ENCODE measurements at regions not wholly inside any gene's neighbourhood (a gene's known extent, or its start where the extent isn't known, plus 50 kb on each side); places are given as distances from the start of the nearest gene placed in this dataset.
"Not testable (repeated sequence)": the region's sequence is repeated elsewhere in the genome, so short reads cannot be mapped to it uniquely, and the experiment has no call there.

DNA sequence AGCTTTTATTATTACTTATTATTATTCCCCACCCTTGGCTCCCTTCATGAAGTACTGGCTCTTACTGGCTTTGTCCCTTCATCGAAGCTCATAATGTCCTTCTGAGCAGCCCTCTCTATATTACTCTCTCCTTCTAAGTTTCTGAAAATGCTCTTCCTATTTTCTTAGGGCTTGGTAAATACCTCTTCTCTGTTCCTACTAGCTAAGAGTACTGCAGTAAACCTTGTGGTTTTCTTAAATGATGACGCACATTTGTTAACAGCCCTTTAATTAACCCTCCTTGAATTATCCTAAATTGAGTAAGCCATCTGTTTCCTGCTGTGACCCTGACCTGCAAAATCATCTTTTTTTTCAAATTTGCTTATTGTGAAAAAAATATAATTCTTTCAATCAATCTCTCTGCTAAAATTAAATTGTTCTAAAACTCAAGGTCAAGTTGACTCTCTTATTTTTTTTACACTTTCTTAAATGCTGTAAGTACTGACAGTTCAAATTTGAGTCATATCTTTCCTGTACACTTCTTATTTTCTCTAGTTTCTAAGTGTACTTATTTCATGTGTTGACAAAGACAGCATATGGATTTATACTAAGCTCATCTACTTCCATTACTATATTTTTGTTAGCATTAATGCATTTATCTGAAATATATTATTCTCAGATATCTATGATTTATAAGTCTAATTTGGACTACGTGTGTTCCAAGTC is 148.9 kb downstream of the ADAM29 start:
- Histone ChIP-seq H3K27me3 (ENCODE audit: control insufficient read depth in 1 of 2, insufficient read depth in 2 of 2, low read length in 2 of 2) (no peaks in the 10 kb centered on the region), H3K36me3 (ENCODE audit: control insufficient read depth in 1 of 2, insufficient read depth in 2 of 2, low read length in 2 of 2) (no peaks in the 10 kb centered on the region), H3K27ac (ENCODE audit: low read depth, low read length) (no peak overlapping the region), H3K9ac (ENCODE audit: low read depth in 1 of 2, low read length in 2 of 2) (no peak overlapping the region), H3K4me3 (ENCODE audit: low read depth in 1 of 2, low read length in 2 of 2) (no peak overlapping the region), H3K4me1 (ENCODE audit: control insufficient read depth in 1 of 2, insufficient read depth in 2 of 2, low read length in 2 of 2) (no peaks in the 10 kb centered on the region), H3K9me3 (ENCODE audit: control insufficient read depth in 1 of 2, low read length in 2 of 2) (peaks cover 0 to 4% of the 10 kb centered on the region in 2 donors)

DNA sequence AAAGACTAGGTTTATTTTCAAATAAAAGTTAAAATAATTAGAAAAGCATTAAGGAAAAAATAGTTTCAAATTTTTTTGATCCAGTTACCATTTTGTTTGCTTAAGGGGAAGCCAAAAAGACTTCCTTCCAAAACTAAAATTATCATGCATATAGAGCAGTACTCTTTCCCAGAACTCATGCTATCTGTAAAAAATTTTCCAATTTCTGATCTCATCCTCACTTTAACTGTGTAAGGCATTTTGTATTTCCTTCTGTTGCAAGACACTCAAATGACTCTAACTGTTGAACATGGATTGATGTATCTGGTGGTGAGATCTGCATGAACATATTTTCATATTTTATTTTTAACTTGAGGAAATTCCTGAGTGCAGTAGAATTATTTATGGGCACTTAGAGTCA is 150.1 kb downstream of the ADAM29 start:
- H3K36me3 ChIP-seq (ENCODE audit: control insufficient read depth in 1 of 2, insufficient read depth in 2 of 2, low read length in 2 of 2): no peaks in the 10 kb centered on the region
- H3K27me3 ChIP-seq (ENCODE audit: control insufficient read depth in 1 of 2, insufficient read depth in 2 of 2, low read length in 2 of 2): no peaks in the 10 kb centered on the region
- no peak overlapping the region for H3K9ac ChIP-seq (ENCODE audit: low read depth in 1 of 2, low read length in 2 of 2)
- no peak overlapping the region for H3K4me3 ChIP-seq (ENCODE audit: low read depth in 1 of 2, low read length in 2 of 2)
- H3K9me3 ChIP-seq (ENCODE audit: control insufficient read depth in 1 of 2, low read length in 2 of 2): peaks cover 0 to 4% of the 10 kb centered on the region in 2 donors
- no peaks in the 10 kb centered on the region for H3K4me1 ChIP-seq (ENCODE audit: control insufficient read depth in 1 of 2, insufficient read depth in 2 of 2, low read length in 2 of 2)
- H3K27ac ChIP-seq (ENCODE audit: low read depth, low read length): no peak overlapping the region

- Histone ChIP-seq H3K9ac (ENCODE audit: low read depth in 1 of 2, low read length in 2 of 2) (no peak overlapping the region), H3K36me3 (ENCODE audit: control insufficient read depth in 1 of 2, insufficient read depth in 2 of 2, low read length in 2 of 2) (no peaks in the 10 kb centered on the region), H3K4me3 (ENCODE audit: low read depth in 1 of 2, low read length in 2 of 2) (no peak overlapping the region), H3K4me1 (ENCODE audit: control insufficient read depth in 1 of 2, insufficient read depth in 2 of 2, low read length in 2 of 2) (no peaks in the 10 kb centered on the region), H3K27ac (ENCODE audit: low read depth, low read length) (no peak overlapping the region), H3K27me3 (ENCODE audit: control insufficient read depth in 1 of 2, insufficient read depth in 2 of 2, low read length in 2 of 2) (no peaks in the 10 kb centered on the region), H3K9me3 (ENCODE audit: control insufficient read depth in 1 of 2, low read length in 2 of 2) (no peaks in the 10 kb centered on the region)
Observed at GRCh38 chr4:175070444-175070843, 152.3 kb downstream of the ADAM29 start.

DNA sequence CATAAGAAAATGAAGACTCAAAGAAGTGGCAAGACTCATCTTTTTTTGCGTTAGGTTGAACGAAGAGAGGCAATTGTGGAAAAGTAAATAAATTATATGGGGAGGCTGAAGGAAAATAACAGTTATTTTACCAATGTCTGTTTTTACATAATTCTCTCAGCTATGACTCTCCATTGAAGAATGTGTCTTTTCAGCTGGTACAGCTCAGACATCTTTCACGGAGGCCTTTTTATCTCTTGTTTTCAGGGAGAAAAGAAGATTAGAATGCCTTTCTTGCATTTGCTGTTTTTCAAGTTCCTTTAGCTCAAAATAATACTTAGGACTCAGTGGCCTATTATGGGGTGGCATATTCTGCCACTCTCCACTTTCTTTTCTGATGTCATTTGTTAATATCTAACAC is 153.0 kb downstream of the ADAM29 start:
- Histone ChIP-seq H3K27ac (ENCODE audit: low read depth, low read length) (no peak overlapping the region), H3K9me3 (ENCODE audit: control insufficient read depth in 1 of 2, low read length in 2 of 2) (no peaks in the 10 kb centered on the region), H3K4me1 (ENCODE audit: control insufficient read depth in 1 of 2, insufficient read depth in 2 of 2, low read length in 2 of 2) (no peaks in the 10 kb centered on the region), H3K9ac (ENCODE audit: low read depth in 1 of 2, low read length in 2 of 2) (no peak overlapping the region), H3K36me3 (ENCODE audit: control insufficient read depth in 1 of 2, insufficient read depth in 2 of 2, low read length in 2 of 2) (no peaks in the 10 kb centered on the region), H3K4me3 (ENCODE audit: low read depth in 1 of 2, low read length in 2 of 2) (no peak overlapping the region), H3K27me3 (ENCODE audit: control insufficient read depth in 1 of 2, insufficient read depth in 2 of 2, low read length in 2 of 2) (no peaks in the 10 kb centered on the region)

GRCh38 chr4:175087145-175087544 is 169.0 kb downstream of the ADAM29 start:
- Histone ChIP-seq H3K36me3 (ENCODE audit: control insufficient read depth in 1 of 2, insufficient read depth in 2 of 2, low read length in 2 of 2) (no peaks in the 10 kb centered on the region), H3K4me3 (ENCODE audit: low read depth in 1 of 2, low read length in 2 of 2) (no peak overlapping the region), H3K9ac (ENCODE audit: low read depth in 1 of 2, low read length in 2 of 2) (no peak overlapping the region), H3K9me3 (ENCODE audit: control insufficient read depth in 1 of 2, low read length in 2 of 2) (peaks cover 0 to 8% of the 10 kb centered on the region in 2 donors), H3K27ac (ENCODE audit: low read depth, low read length) (no peak overlapping the region), H3K27me3 (ENCODE audit: control insufficient read depth in 1 of 2, insufficient read depth in 2 of 2, low read length in 2 of 2) (no peaks in the 10 kb centered on the region), H3K4me1 (ENCODE audit: control insufficient read depth in 1 of 2, insufficient read depth in 2 of 2, low read length in 2 of 2) (no peaks in the 10 kb centered on the region)

GRCh38 chr4:175090116-175090515 is 172.0 kb downstream of the ADAM29 start:
- Histone ChIP-seq H3K27me3 (ENCODE audit: control insufficient read depth in 1 of 2, insufficient read depth in 2 of 2, low read length in 2 of 2) (no peaks in the 10 kb centered on the region), H3K27ac (ENCODE audit: low read depth, low read length) (no peak overlapping the region), H3K4me1 (ENCODE audit: control insufficient read depth in 1 of 2, insufficient read depth in 2 of 2, low read length in 2 of 2) (no peaks in the 10 kb centered on the region), H3K4me3 (ENCODE audit: low read depth in 1 of 2, low read length in 2 of 2) (no peak overlapping the region), H3K9me3 (ENCODE audit: control insufficient read depth in 1 of 2, low read length in 2 of 2) (peaks cover 13 to 14% of the 10 kb centered on the region in 2 donors), H3K9ac (ENCODE audit: low read depth in 1 of 2, low read length in 2 of 2) (no peak overlapping the region), H3K36me3 (ENCODE audit: control insufficient read depth in 1 of 2, insufficient read depth in 2 of 2, low read length in 2 of 2) (no peaks in the 10 kb centered on the region)

DNA sequence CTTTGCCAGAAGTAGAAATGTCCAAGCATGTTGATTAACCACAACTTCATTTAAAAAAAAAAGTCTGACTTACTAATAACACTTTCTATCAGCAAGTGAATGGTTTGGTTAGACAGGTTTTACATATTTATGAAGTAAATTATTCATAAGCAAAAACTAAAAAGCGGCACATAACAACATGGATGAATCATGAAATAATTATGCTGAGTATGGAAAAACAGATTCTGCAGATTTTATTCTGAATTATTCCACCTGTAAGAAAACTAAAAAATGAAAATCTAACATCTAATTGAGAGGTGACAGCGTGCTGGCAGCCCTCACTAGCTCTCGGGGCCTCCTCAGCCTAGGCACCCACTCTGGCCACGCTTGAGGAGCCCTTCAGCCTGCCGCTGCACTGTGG is 173.5 kb downstream of the ADAM29 start:
- no peaks in the 10 kb centered on the region for H3K27me3 ChIP-seq (ENCODE audit: control insufficient read depth in 1 of 2, insufficient read depth in 2 of 2, low read length in 2 of 2)
- H3K9ac ChIP-seq (ENCODE audit: low read depth in 1 of 2, low read length in 2 of 2): no peak overlapping the region
- no peak overlapping the region for H3K27ac ChIP-seq (ENCODE audit: low read depth, low read length)
- H3K9me3 ChIP-seq (ENCODE audit: control insufficient read depth in 1 of 2, low read length in 2 of 2): peaks cover 16 to 17% of the 10 kb centered on the region in 2 donors
- no peak overlapping the region for H3K4me3 ChIP-seq (ENCODE audit: low read depth in 1 of 2, low read length in 2 of 2)
- no peaks in the 10 kb centered on the region for H3K4me1 ChIP-seq (ENCODE audit: control insufficient read depth in 1 of 2, insufficient read depth in 2 of 2, low read length in 2 of 2)
- H3K36me3 ChIP-seq (ENCODE audit: control insufficient read depth in 1 of 2, insufficient read depth in 2 of 2, low read length in 2 of 2): no peaks in the 10 kb centered on the region

DNA sequence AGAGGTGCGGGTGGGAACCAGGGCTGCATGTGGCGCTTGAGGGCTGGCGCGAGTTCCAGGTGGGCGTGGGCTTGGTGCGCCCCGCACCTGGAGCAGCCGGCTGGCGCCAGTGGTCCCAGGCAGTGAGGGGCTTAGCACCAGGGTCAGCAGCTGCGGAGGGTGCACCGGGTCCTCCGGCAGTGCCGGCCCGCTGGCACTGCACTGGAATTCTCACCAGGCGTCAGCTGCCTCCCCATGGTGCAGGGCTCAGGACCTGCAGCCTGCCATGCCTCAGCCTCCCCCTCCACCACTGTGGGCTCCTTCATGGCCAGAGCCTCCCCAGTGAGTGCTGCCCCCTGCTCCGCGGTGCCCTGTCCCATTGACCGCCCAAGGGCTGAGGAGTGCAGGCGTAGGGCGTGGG is 174.0 kb downstream of the ADAM29 start:
- Histone ChIP-seq H3K9ac (ENCODE audit: low read depth in 1 of 2, low read length in 2 of 2) (no peak overlapping the region), H3K4me1 (ENCODE audit: control insufficient read depth in 1 of 2, insufficient read depth in 2 of 2, low read length in 2 of 2) (no peaks in the 10 kb centered on the region), H3K27me3 (ENCODE audit: control insufficient read depth in 1 of 2, insufficient read depth in 2 of 2, low read length in 2 of 2) (no peaks in the 10 kb centered on the region), H3K36me3 (ENCODE audit: control insufficient read depth in 1 of 2, insufficient read depth in 2 of 2, low read length in 2 of 2) (no peaks in the 10 kb centered on the region), H3K9me3 (ENCODE audit: control insufficient read depth in 1 of 2, low read length in 2 of 2) (peaks cover 14 to 16% of the 10 kb centered on the region in 2 donors), H3K4me3 (ENCODE audit: low read depth in 1 of 2, low read length in 2 of 2) (no peak overlapping the region), H3K27ac (ENCODE audit: low read depth, low read length) (no peak overlapping the region)

DNA sequence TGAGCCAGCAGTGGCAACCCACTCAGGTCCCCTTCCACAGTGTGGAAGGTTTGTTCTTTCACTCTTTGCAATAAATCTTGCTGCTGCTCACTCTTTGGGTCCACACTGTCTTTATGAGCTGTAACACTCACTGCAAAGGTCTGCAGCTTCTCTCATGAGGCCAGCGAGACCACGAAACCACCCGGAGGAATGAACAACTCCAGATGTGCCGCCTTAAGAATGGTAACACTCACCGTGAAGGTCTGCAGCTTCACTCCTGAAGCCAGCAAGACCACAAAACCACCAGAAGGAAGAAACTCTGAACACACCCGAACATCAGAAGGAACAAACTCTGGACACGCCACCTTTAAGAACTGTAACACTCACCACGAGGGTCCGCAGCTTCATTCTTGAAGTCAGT is 174.9 kb downstream of the ADAM29 start:
- not testable (repeated sequence) for H3K27me3 ChIP-seq (ENCODE audit: control insufficient read depth in 1 of 2, insufficient read depth in 2 of 2, low read length in 2 of 2); H3K36me3 ChIP-seq (ENCODE audit: control insufficient read depth in 1 of 2, insufficient read depth in 2 of 2, low read length in 2 of 2); H3K4me1 ChIP-seq (ENCODE audit: control insufficient read depth in 1 of 2, insufficient read depth in 2 of 2, low read length in 2 of 2); H3K27ac ChIP-seq (ENCODE audit: low read depth, low read length); H3K9ac ChIP-seq (ENCODE audit: low read depth in 1 of 2, low read length in 2 of 2); H3K4me3 ChIP-seq (ENCODE audit: low read depth in 1 of 2, low read length in 2 of 2)
- H3K9me3 ChIP-seq (ENCODE audit: control insufficient read depth in 1 of 2, low read length in 2 of 2): peaks cover 14 to 16% of the 10 kb centered on the region in 2 donors

DNA sequence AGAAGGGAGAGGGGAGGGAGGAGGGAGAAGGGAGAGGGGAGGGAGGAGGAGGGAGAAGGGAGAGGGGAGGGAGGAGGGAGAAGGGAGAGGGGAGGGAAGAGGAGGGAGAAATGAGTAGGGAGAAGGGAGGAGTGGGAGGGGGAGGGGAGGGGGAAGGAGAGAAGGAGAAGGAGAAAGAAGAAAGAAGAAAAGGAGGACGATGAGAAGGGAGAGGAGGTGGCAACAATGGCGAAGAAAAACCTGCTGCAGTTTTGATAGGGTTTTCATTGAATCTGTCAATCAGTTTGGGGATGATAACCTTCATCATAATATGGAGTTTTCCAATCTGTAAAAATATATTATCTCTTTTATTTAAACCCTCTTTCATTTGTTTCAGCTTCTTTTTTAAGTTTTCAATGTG is 185.2 kb downstream of the ADAM29 start:
- H3K27me3 ChIP-seq (ENCODE audit: control insufficient read depth in 1 of 2, insufficient read depth in 2 of 2, low read length in 2 of 2): no peaks in the 10 kb centered on the region
- H3K4me1 ChIP-seq (ENCODE audit: control insufficient read depth in 1 of 2, insufficient read depth in 2 of 2, low read length in 2 of 2): no peaks in the 10 kb centered on the region
- no peak overlapping the region for H3K9ac ChIP-seq (ENCODE audit: low read depth in 1 of 2, low read length in 2 of 2)
- peaks cover 0 to 2% of the 10 kb centered on the region in 2 donors for H3K9me3 ChIP-seq (ENCODE audit: control insufficient read depth in 1 of 2, low read length in 2 of 2)
- H3K36me3 ChIP-seq (ENCODE audit: control insufficient read depth in 1 of 2, insufficient read depth in 2 of 2, low read length in 2 of 2): no peaks in the 10 kb centered on the region
- H3K4me3 ChIP-seq (ENCODE audit: low read depth in 1 of 2, low read length in 2 of 2): no peak overlapping the region
- H3K27ac ChIP-seq (ENCODE audit: low read depth, low read length): no peak overlapping the region
